ENCODE measurements at regions not wholly inside any gene's neighbourhood (a gene's known extent, or its start where the extent isn't known, plus 50 kb on each side); places are given as distances from the start of the nearest gene placed in this dataset.

- H3K4me3 ChIP-seq, result no peak overlapping the region
- H3K4me1 ChIP-seq, result no peaks in the 10 kb centered on the region
- no peak overlapping the region for H3K27ac ChIP-seq
- DNase-seq (no peak), ATAC-seq (no peak)
- H3K36me3 ChIP-seq, result no peaks in the 10 kb centered on the region
- no peaks in the 10 kb centered on the region for H3K27me3 ChIP-seq
- H3K9me3 ChIP-seq, result no peaks in the 10 kb centered on the region
- no peak for TF ChIP-seq CTCF (IDR thresholded peaks at IDR 0.05)
- intact Hi-C loops (cut with DNase I), result no loop called here
Observed at GRCh38 chr21:24336491-24336890, 1270.8 kb downstream of the MRPL39 start.

GRCh38 chr21:24323536-24323935 is 1283.7 kb downstream of the MRPL39 start:
- Histone ChIP-seq H3K27me3 (no peaks in the 10 kb centered on the region), H3K4me1 (no peaks in the 10 kb centered on the region), H3K9me3 (peaks cover 0 to 3% of the 10 kb centered on the region in 2 donors), H3K36me3 (no peaks in the 10 kb centered on the region), H3K4me3 (no peak overlapping the region), H3K27ac (no peak overlapping the region)
- no peak for ATAC-seq
- no peak for DNase-seq
- intact Hi-C loops (cut with DNase I), result no loop called here
- no peak for TF ChIP-seq CTCF (IDR thresholded peaks at IDR 0.05)

GRCh38 chr21:24316277-24316922 is 1290.9 kb downstream of the MRPL39 start:
- ATAC-seq (no peak), DNase-seq (no peak)
- no peak for TF ChIP-seq CTCF (IDR thresholded peaks at IDR 0.05)
- H3K36me3 ChIP-seq, result no peaks in the 10 kb centered on the region
- H3K9me3 ChIP-seq, result no peaks in the 10 kb centered on the region
- H3K27me3 ChIP-seq, result no peaks in the 10 kb centered on the region
- H3K4me3 ChIP-seq, result no peak overlapping the region
- H3K27ac ChIP-seq, result no peak overlapping the region
- no peaks in the 10 kb centered on the region for H3K4me1 ChIP-seq
- intact Hi-C loops (cut with DNase I), result no loop called here

- Histone ChIP-seq H3K27ac (no peak overlapping the region), H3K4me3 (no peak overlapping the region), H3K36me3 (no peaks in the 10 kb centered on the region), H3K9me3 (no peaks in the 10 kb centered on the region), H3K27me3 (no peaks in the 10 kb centered on the region), H3K4me1 (no peaks in the 10 kb centered on the region)
- ATAC-seq, result no peak
- intact Hi-C loops (cut with DNase I), result no loop called here
- DNase-seq, result no peak
- TF ChIP-seq CTCF (IDR thresholded peaks at IDR 0.05), result no peak
Observed at GRCh38 chr21:24310788-24311187, 1296.5 kb downstream of the MRPL39 start.

- DNase-seq (no peak), ATAC-seq (no peak)
- intact Hi-C loops (cut with DNase I), result no loop called here
- H3K36me3 ChIP-seq, result no peaks in the 10 kb centered on the region
- no peaks in the 10 kb centered on the region for H3K27me3 ChIP-seq
- TF ChIP-seq CTCF (IDR thresholded peaks at IDR 0.05), result no peak
- H3K4me1 ChIP-seq, result no peaks in the 10 kb centered on the region
- H3K27ac ChIP-seq, result no peak overlapping the region
- H3K9me3 ChIP-seq, result no peaks in the 10 kb centered on the region
- no peak overlapping the region for H3K4me3 ChIP-seq
Observed at GRCh38 chr21:24308183-24308582, 1299.1 kb downstream of the MRPL39 start.
